Transverse colon (tissue), 4 donors: ENCODE measurements at regions not wholly inside any gene's neighbourhood (a gene's known extent, or its start where the extent isn't known, plus 50 kb on each side); places are given as distances from the start of the nearest gene placed in this dataset.

Experiments used
- DNase-seq: peaks from one replicate; pipeline ENCODE4 v3.0.0-alpha.2; 2019
- H3K27ac ChIP-seq, 4 donors: fragments of 200-600 bp; sonication (generic); 2 replicates each; pipeline ENCODE4 v1.5.1; 2016 to 2018; ENCODE audit warnings: inconsistent platforms in 4 of 4
- H3K27me3 ChIP-seq: fragments of 200-600 bp; sonication (generic); 2 replicates; pipeline ENCODE4 v1.5.1; 2017; ENCODE audit warnings: inconsistent platforms
- H3K36me3 ChIP-seq, 4 donors: fragments of 200-600 bp; sonication (generic); 2 replicates each; pipeline ENCODE4 v1.5.1; 2017 to 2019; ENCODE audit warnings: inconsistent platforms in 4 of 4
- H3K4me1 ChIP-seq, 4 donors: fragments of 200-600 bp; sonication (generic); 2 replicates each; pipeline ENCODE4 v1.5.1; 2017 to 2020; ENCODE audit warnings: inconsistent platforms in 4 of 4
- H3K4me3 ChIP-seq, 4 donors: fragments of 200-600 bp; sonication (generic); 1 replicate in 1 of 4; 2 replicates in 3 of 4; pipeline versions ENCODE4 v1.5.1 to v1.6.1; 2017 to 2019; ENCODE audit warnings: inconsistent platforms in 4 of 4
- H3K9me3 ChIP-seq, 2 donors: fragments of 200-600 bp; sonication (generic); 2 replicates each; pipeline ENCODE4 v1.5.1; 2017 to 2019; ENCODE audit warnings: inconsistent platforms in 2 of 2
- EP300 ChIP-seq: sonication (generic); formaldehyde crosslinking; IDR thresholded peaks from one replicate; pipeline ENCODE4 v1.6.1; 2017; ENCODE audit warnings: antibody characterized with exemption, low read depth
- POLR2A ChIP-seq: fragments of 450-650 bp; IDR thresholded peaks from one replicate; pipeline ENCODE4 v1.6.1; 2016; ENCODE audit warnings: antibody characterized with exemption, mild to moderate bottlenecking, moderate library complexity
- POLR2AphosphoS5 ChIP-seq, 3 donors: sonication (generic); formaldehyde crosslinking; IDR thresholded peaks; one replicate each; pipeline ENCODE4 v1.6.1; 2016; ENCODE audit warnings: antibody characterized with exemption in 3 of 3
- WGBS, 2 donors: methylation state at CpG; one replicate each; pipeline ENCODE4 v1.1.5; 2018; ENCODE audit warnings: low coverage in 1 of 2; 5-methylcytosine and 5-hydroxymethylcytosine counted together
- in situ Hi-C, 4 donors: fragments of 200-750 bp; cut with MboI; loops; one replicate each; pipeline versions ENCODE4 v1.15.0 to v1.15.1; 2017; ENCODE audit warnings: low sequenced_read_pairs in 3 of 4, low pct_ligation_motif_present in 1 of 4, low pct_unique_long_range_greater_than_20kb in 1 of 4
- intact Hi-C: fragments of 100-400 bp; cut with DNase I; formaldehyde crosslinking; loops from one replicate; pipeline ENCODE4 v1.15.1; 2023; ENCODE audit warnings: low total_unique reads
- TF ChIP-seq, protein P1 (sequence below), 5 experiments: fragments of 200-600 bp in 3 of 5; fragments of 450-650 bp in 2 of 5; sonication (generic) in 3 of 5; IDR thresholded peaks; 1 replicate in 2 of 5; 2 replicates in 3 of 5; pipeline ENCODE4 v1.5.1; 2016 to 2017; ENCODE audit warnings: antibody characterized with exemption in 5 of 5, inconsistent platforms in 3 of 5, mild to moderate bottlenecking in 2 of 5, moderate library complexity in 1 of 5

- Histone ChIP-seq H3K9me3 (no peaks in the 10 kb centered on the region), H3K4me3 (no peak overlapping the region), H3K36me3 (no peaks in the 10 kb centered on the region), H3K4me1 (no peaks in the 10 kb centered on the region), H3K27ac (no peak overlapping the region), H3K27me3 (no peaks in the 10 kb centered on the region)
- TF ChIP-seq POLR2A (no peak), POLR2AphosphoS5 (IDR thresholded peaks at IDR 0.05) (no peak), EP300 (no peak)
- TF ChIP-seq, protein P1, sequence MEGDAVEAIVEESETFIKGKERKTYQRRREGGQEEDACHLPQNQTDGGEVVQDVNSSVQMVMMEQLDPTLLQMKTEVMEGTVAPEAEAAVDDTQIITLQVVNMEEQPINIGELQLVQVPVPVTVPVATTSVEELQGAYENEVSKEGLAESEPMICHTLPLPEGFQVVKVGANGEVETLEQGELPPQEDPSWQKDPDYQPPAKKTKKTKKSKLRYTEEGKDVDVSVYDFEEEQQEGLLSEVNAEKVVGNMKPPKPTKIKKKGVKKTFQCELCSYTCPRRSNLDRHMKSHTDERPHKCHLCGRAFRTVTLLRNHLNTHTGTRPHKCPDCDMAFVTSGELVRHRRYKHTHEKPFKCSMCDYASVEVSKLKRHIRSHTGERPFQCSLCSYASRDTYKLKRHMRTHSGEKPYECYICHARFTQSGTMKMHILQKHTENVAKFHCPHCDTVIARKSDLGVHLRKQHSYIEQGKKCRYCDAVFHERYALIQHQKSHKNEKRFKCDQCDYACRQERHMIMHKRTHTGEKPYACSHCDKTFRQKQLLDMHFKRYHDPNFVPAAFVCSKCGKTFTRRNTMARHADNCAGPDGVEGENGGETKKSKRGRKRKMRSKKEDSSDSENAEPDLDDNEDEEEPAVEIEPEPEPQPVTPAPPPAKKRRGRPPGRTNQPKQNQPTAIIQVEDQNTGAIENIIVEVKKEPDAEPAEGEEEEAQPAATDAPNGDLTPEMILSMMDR (IDR thresholded peaks at IDR 0.05) = no peak
- in situ Hi-C loops = no loop called here
- intact Hi-C loops = no loop called here
- no peak for DNase-seq
- WGBS, 2 donors = 23 to 35% methylated on average over 4 of the region's 4 CpGs
Observed at GRCh38 chr9:75615284-75615683, 275.2 kb upstream of the PCSK5 start.

GRCh38 chr9:75616052-75616451 lies 274.4 kb upstream of the PCSK5 start:
- H3K36me3 ChIP-seq = no peaks in the 10 kb centered on the region
- DNase-seq = no peak
- no peak overlapping the region for H3K27ac ChIP-seq
- in situ Hi-C loops = no loop called here
- intact Hi-C loops = no loop called here
- TF ChIP-seq EP300 (no peak), POLR2AphosphoS5 (IDR thresholded peaks at IDR 0.05) (no peak), POLR2A (no peak)
- TF ChIP-seq, protein P1 (IDR thresholded peaks at IDR 0.05) = no peak
- H3K4me1 ChIP-seq = no peaks in the 10 kb centered on the region
- H3K9me3 ChIP-seq = no peaks in the 10 kb centered on the region
- WGBS, 2 donors = 17 to 35% methylated on average over 1 of the region's 1 CpG
- no peaks in the 10 kb centered on the region for H3K27me3 ChIP-seq
- no peak overlapping the region for H3K4me3 ChIP-seq

- Histone ChIP-seq H3K27me3 (no peaks in the 10 kb centered on the region), H3K27ac (no peak overlapping the region), H3K9me3 (no peaks in the 10 kb centered on the region), H3K36me3 (no peaks in the 10 kb centered on the region), H3K4me3 (no peak overlapping the region), H3K4me1 (no peaks in the 10 kb centered on the region)
- WGBS, 2 donors = 79 to 93% methylated on average over 3 of the region's 3 CpGs
- intact Hi-C loops (no loop called here), in situ Hi-C loops (no loop called here)
- DNase-seq = no peak
- TF ChIP-seq EP300 (no peak), POLR2AphosphoS5 (IDR thresholded peaks at IDR 0.05) (no peak), POLR2A (no peak)
- TF ChIP-seq, protein P1 (IDR thresholded peaks at IDR 0.05) = no peak
Observed at GRCh38 chr9:75616841-75617566, 273.5 kb upstream of the PCSK5 start.

DNA sequence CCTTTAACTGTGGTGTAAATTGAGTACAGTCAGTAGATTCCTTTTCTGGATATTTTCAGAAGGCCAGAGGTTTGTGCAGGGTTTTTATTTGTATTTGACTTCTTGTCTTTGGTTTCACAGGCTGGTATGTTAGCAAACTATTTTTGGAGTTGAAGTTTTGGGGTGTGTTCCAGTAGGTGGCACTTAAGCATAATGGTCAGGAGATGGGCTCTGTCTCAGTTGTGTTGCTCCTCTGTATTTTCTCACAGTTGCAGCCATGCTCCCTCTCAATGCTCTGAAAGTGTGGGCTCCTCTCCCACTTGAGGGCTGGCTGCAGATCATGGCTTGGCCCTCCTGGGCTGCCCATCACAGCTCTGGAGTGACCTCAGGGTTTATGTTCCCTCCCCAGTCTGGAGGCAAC lies 267.0 kb upstream of the PCSK5 start:
- H3K27ac ChIP-seq = no peak overlapping the region
- no peaks in the 10 kb centered on the region for H3K27me3 ChIP-seq
- H3K9me3 ChIP-seq = no peaks in the 10 kb centered on the region
- TF ChIP-seq EP300 = no peak
- TF ChIP-seq, protein P1 (IDR thresholded peaks at IDR 0.05) = no peak
- TF ChIP-seq POLR2AphosphoS5 (IDR thresholded peaks at IDR 0.05) = no peak
- no peak for TF ChIP-seq POLR2A
- H3K4me1 ChIP-seq = no peaks in the 10 kb centered on the region
- in situ Hi-C loops = no loop called here
- no peaks in the 10 kb centered on the region for H3K36me3 ChIP-seq
- intact Hi-C loops = no loop called here
- DNase-seq = no peak
- no peak overlapping the region for H3K4me3 ChIP-seq
